A673 (cell line): ENCODE measurements at regions not wholly inside any gene's neighbourhood (a gene's known extent, or its start where the extent isn't known, plus 50 kb on each side); places are given as distances from the start of the nearest gene placed in this dataset.

ENCODE experiments used
- BruUV-seq: library from RNA; stranded (reverse); fragments of 400-500 nt; replicated peaks from 2 replicates; lab custom pipeline; 2021; lab: Mats Ljungman, UMichigan
- CTCF ChIA-PET: fragments of 300-600 bp; sonication (Branson Sonifier 250); formaldehyde crosslinking; loops from one replicate; lab custom pipeline; 2022; ENCODE audit warnings: antibody characterized with exemption; lab: Charles Lee
- POLR2A ChIA-PET: fragments of 300-600 bp; sonication (Branson Sonifier 250); formaldehyde crosslinking; loops from one replicate; lab custom pipeline; 2022; ENCODE audit warnings: antibody characterized with exemption; ENCODE audit not compliant: low non-redundant PET; lab: Charles Lee
- DNase-seq: peaks from one replicate; pipeline ENCODE4 v3.0.0-alpha.2; 2015; ENCODE audit warnings: low spot score
- H3K27ac ChIP-seq: fragments of 200-600 bp; sonication (generic); 2 replicates; pipeline ENCODE4 v1.5.1; 2016; ENCODE audit warnings: mixed run types, low read depth, mild to moderate bottlenecking, mixed read lengths, antibody characterized with exemption, low read length; ENCODE audit not compliant: poor library complexity, severe bottlenecking
- H3K27me3 ChIP-seq: fragments of 200-600 bp; sonication (generic); replicated peaks from 2 replicates; pipeline ENCODE4 v1.6.1; 2017; ENCODE audit warnings: mixed run types, low read depth, mild to moderate bottlenecking, mixed read lengths, antibody characterized with exemption, low read length; ENCODE audit not compliant: insufficient read depth, poor library complexity
- H3K36me3 ChIP-seq: fragments of 200-600 bp; sonication (generic); 2 replicates; pipeline ENCODE4 v1.6.1; 2016; ENCODE audit warnings: mixed run types, mild to moderate bottlenecking, mixed read lengths, antibody characterized with exemption, low read length; ENCODE audit not compliant: insufficient read depth, poor library complexity, severe bottlenecking
- H3K4me1 ChIP-seq: fragments of 200-600 bp; sonication (generic); 2 replicates; pipeline ENCODE4 v1.6.1; 2017; ENCODE audit warnings: mixed run types, mild to moderate bottlenecking, mixed read lengths, antibody characterized with exemption, low read length; ENCODE audit not compliant: insufficient read depth, poor library complexity, severe bottlenecking
- H3K4me3 ChIP-seq: fragments of 200-600 bp; sonication (generic); 2 replicates; pipeline ENCODE4 v1.5.1; 2016; ENCODE audit warnings: low read depth, mixed run types, mild to moderate bottlenecking, mixed read lengths, low read length; ENCODE audit not compliant: poor library complexity, severe bottlenecking
- H3K9me3 ChIP-seq: fragments of 200-600 bp; sonication (generic); 2 replicates; pipeline ENCODE4 v1.6.1; 2016; ENCODE audit warnings: mixed run types, low read depth, mild to moderate bottlenecking, mixed read lengths, antibody characterized with exemption, low read length; ENCODE audit not compliant: poor library complexity, severe bottlenecking
- EZH2 ChIP-seq: fragments of 200-600 bp; sonication (generic); IDR thresholded peaks from 2 replicates; pipeline ENCODE4 v1.6.1; 2017; ENCODE audit warnings: borderline replicate concordance, low read depth, mild to moderate bottlenecking, mixed read lengths, antibody characterized with exemption, low read length; ENCODE audit not compliant: poor library complexity, severe bottlenecking
- intact Hi-C: fragments of 100-400 bp; cut with micrococcal nuclease; formaldehyde crosslinking; loops from one replicate; pipeline ENCODE4 v1.10.0; 2022; ENCODE audit not compliant: unreplicated experiment
- TF ChIP-seq, protein P1 (sequence below): fragments of 300-800, 200-600 bp; sonication (generic); conservative IDR thresholded peaks from 2 replicates; pipeline ENCODE4 v1.5.1; 2017; ENCODE audit warnings: low read depth, mild to moderate bottlenecking, antibody characterized with exemption, low read length, moderate library complexity, mixed read lengths

DNA sequence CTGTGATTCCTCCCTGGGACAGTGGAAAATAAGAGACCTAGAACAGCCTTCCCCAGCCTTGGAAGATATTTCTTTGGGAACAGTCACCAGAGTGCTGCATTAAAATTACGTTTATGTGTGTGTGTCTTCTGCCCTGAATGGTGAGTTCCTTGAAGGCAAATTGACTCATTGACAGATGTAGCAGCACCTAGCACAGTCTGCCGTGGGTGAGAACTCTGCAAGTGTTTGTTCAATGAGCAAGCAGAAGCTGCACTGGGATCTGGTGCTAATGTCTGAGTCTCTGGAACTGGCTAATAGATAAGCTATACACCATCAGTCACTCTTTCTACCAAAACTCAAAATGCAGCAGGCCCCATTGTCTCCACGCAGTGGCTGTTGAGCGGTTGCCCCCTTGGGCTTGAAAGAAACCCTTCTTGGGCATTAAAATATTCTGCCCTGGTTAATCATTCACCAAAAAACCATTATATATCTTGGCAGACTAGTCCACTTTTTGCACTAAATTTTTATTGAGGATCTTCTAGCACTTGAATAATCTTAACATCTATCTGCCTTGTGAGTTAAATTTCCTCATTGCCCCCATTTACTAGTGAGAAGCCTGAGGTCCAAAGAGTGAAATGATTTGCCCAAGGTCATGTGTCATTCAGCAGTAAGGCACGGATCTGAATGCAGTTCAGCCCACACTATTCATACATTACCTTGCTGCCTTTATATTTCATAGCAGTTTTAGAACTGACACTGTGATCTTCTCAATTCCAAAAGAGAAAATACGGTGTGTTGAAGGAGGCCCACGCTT, 87.8 kb upstream of the GALNT18 start:
- DNase-seq = no peak
- H3K36me3 ChIP-seq = no peaks in the 10 kb centered on the region
- no peak overlapping the region for H3K27ac ChIP-seq
- intact Hi-C loops = no loop called here
- H3K27me3 ChIP-seq = no peaks in the 10 kb centered on the region
- no peak for TF ChIP-seq EZH2
- TF ChIP-seq, protein P1, sequence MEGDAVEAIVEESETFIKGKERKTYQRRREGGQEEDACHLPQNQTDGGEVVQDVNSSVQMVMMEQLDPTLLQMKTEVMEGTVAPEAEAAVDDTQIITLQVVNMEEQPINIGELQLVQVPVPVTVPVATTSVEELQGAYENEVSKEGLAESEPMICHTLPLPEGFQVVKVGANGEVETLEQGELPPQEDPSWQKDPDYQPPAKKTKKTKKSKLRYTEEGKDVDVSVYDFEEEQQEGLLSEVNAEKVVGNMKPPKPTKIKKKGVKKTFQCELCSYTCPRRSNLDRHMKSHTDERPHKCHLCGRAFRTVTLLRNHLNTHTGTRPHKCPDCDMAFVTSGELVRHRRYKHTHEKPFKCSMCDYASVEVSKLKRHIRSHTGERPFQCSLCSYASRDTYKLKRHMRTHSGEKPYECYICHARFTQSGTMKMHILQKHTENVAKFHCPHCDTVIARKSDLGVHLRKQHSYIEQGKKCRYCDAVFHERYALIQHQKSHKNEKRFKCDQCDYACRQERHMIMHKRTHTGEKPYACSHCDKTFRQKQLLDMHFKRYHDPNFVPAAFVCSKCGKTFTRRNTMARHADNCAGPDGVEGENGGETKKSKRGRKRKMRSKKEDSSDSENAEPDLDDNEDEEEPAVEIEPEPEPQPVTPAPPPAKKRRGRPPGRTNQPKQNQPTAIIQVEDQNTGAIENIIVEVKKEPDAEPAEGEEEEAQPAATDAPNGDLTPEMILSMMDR = no peak
- no TSS peak for BruUV-seq
- no peaks in the 10 kb centered on the region for H3K4me1 ChIP-seq
- no peaks in the 10 kb centered on the region for H3K9me3 ChIP-seq
- no peak overlapping the region for H3K4me3 ChIP-seq
- POLR2A ChIA-PET = no interaction called here
- CTCF ChIA-PET = no interaction called here

DNA sequence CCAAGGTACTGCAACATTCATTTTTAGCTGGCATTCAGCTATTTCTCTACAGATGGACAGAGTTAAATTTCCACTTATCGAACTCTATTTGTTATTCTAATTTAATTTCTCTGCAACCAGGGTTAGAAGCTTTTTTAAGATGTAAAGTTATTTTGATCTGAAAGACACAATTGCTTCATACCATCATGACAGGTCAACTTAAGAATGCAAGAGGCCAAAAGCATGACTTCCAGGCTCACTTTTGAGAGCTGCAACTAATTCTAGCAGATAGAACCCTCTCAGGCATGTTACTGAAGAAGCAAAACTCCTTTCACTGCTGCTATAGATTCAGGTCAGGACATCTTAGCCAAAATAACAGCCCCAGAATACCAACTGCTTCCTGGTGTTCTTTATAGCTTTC, 86.5 kb upstream of the GALNT18 start:
- no peaks in the 10 kb centered on the region for H3K27me3 ChIP-seq
- intact Hi-C loops = no loop called here
- POLR2A ChIA-PET = no interaction called here
- no peaks in the 10 kb centered on the region for H3K9me3 ChIP-seq
- H3K27ac ChIP-seq = no peak overlapping the region
- CTCF ChIA-PET = no interaction called here
- no peak for DNase-seq
- TF ChIP-seq, protein P1 = no peak
- TF ChIP-seq EZH2 = no peak
- no TSS peak for BruUV-seq
- no peak overlapping the region for H3K4me3 ChIP-seq
- H3K4me1 ChIP-seq = no peaks in the 10 kb centered on the region
- H3K36me3 ChIP-seq = no peaks in the 10 kb centered on the region

DNA sequence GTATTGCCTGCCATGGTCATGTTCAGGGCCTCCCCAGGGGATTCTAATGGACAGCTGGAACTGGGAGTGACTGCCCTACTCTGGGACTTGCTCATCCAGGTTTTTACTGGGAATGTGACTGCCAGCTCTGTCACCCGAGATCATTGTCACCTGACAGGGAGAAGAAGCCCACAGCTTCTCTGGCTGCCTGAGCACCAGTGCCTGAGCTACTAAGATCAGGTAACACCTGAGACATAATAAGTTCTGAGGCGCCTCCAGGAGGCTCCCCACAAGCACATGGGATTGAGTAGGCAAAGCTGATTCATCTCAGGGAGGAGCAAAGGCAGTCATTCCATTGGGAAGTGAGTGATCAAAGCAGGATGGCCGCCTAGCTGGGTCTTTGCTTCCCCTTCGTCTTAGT, 84.2 kb upstream of the GALNT18 start:
- Histone ChIP-seq H3K27me3 (no peaks in the 10 kb centered on the region), H3K27ac (no peak overlapping the region), H3K4me1 (no peaks in the 10 kb centered on the region), H3K36me3 (no peaks in the 10 kb centered on the region), H3K9me3 (no peaks in the 10 kb centered on the region), H3K4me3 (no peak overlapping the region)
- ChIA-PET POLR2A (no interaction called here), CTCF (no interaction called here)
- intact Hi-C loops = no loop called here
- TF ChIP-seq, protein P1 = no peak
- TF ChIP-seq EZH2 = no peak
- BruUV-seq = no TSS peak
- no peak for DNase-seq
